CD8-positive, alpha-beta memory T cell (primary cell): ENCODE measurements at regions not wholly inside any gene's neighbourhood (a gene's known extent, or its start where the extent isn't known, plus 50 kb on each side); places are given as distances from the start of the nearest gene placed in this dataset.

Source experiments
- CTCF ChIA-PET: fragments of 350-600 bp; sonication (Branson Sonifier 250); formaldehyde crosslinking; loops from one replicate; lab custom pipeline; 2021; ENCODE audit warnings: antibody characterized with exemption; lab: Charles Lee
- POLR2A ChIA-PET: fragments of 350-600 bp; sonication (Branson Sonifier 250); formaldehyde crosslinking; loops from one replicate; lab custom pipeline; 2021; ENCODE audit warnings: antibody characterized with exemption; lab: Charles Lee
- DNase-seq, 5 donors: peaks; one replicate each; pipeline versions ENCODE4 v3.0.0 to v3.0.0-alpha.2; 2020 to 2022; ENCODE audit warnings: mixed read lengths in 1 of 5
- H3K27ac ChIP-seq: one replicate; pipeline ENCODE4 v1.7.0; 2013; ENCODE audit warnings: low read depth, mild to moderate bottlenecking, low read length, moderate library complexity
- H3K27me3 ChIP-seq: 2 replicates; pipeline ENCODE4 v1.7.0; 2013; ENCODE audit warnings: low read length, mild to moderate bottlenecking; ENCODE audit not compliant: insufficient read depth, poor library complexity, severe bottlenecking
- H3K36me3 ChIP-seq: 2 replicates; pipeline ENCODE4 v1.7.0; 2013; ENCODE audit warnings: mild to moderate bottlenecking, low read length, moderate library complexity; ENCODE audit not compliant: insufficient read depth
- H3K4me1 ChIP-seq: 2 replicates; pipeline ENCODE4 v1.7.0; 2013; ENCODE audit warnings: mild to moderate bottlenecking, low read length, moderate library complexity; ENCODE audit not compliant: insufficient read depth
- H3K4me3 ChIP-seq: 2 replicates; pipeline ENCODE4 v1.7.0; 2013; ENCODE audit warnings: mild to moderate bottlenecking, low read length
- H3K9me3 ChIP-seq: 2 replicates; pipeline ENCODE4 v1.7.0; 2013; ENCODE audit warnings: mild to moderate bottlenecking, low read length
- H3K27ac Mint-ChIP-seq, 8 donors: one replicate each; pipeline ENCODE4 v1.8.0; 2020 to 2021; ENCODE audit warnings: mixed read lengths in 8 of 8, mild to moderate bottlenecking in 6 of 8, inconsistent platforms in 3 of 8, moderate library complexity in 3 of 8
- H3K27me3 Mint-ChIP-seq, 2 donors: one replicate each; pipeline ENCODE4 v1.8.0; 2020 to 2021; ENCODE audit warnings: mixed read lengths in 2 of 2, mild to moderate bottlenecking in 1 of 2, moderate library complexity in 1 of 2
- H3K36me3 Mint-ChIP-seq, 3 donors: one replicate each; pipeline ENCODE4 v1.8.0; 2020 to 2021; ENCODE audit warnings: mixed read lengths in 3 of 3, inconsistent platforms in 1 of 3, mild to moderate bottlenecking in 1 of 3
- H3K4me1 Mint-ChIP-seq, 3 donors: one replicate each; pipeline ENCODE4 v1.8.0; 2020 to 2021; ENCODE audit warnings: mixed read lengths in 3 of 3, inconsistent platforms in 1 of 3, mild to moderate bottlenecking in 1 of 3
- H3K4me3 Mint-ChIP-seq, 7 donors: one replicate each; pipeline ENCODE4 v1.8.0; 2020 to 2021; ENCODE audit warnings: mixed read lengths in 7 of 7, mild to moderate bottlenecking in 6 of 7, moderate library complexity in 4 of 7, inconsistent platforms in 2 of 7
- H3K9me3 Mint-ChIP-seq, 5 donors: one replicate each; pipeline ENCODE4 v1.8.0; 2020 to 2022; ENCODE audit warnings: mixed read lengths in 5 of 5, mild to moderate bottlenecking in 3 of 5, moderate library complexity in 2 of 5, inconsistent platforms in 1 of 5

GRCh38 chr10:31623466-31623865, 304.4 kb downstream of the ZEB1 start:
- no peak for DNase-seq
- Histone ChIP-seq H3K9me3 (no peaks in the 10 kb centered on the region), H3K27me3 (no peaks in the 10 kb centered on the region), H3K4me3 (no peak overlapping the region), H3K4me1 (no peaks in the 10 kb centered on the region), H3K27ac (no peak overlapping the region), H3K36me3 (no peaks in the 10 kb centered on the region)
- peaks cover 0 to 4% (median 2%) of the 10 kb centered on the region in 3 donors for H3K36me3 Mint-ChIP-seq
- H3K4me1 Mint-ChIP-seq, result no peaks in the 10 kb centered on the region
- ChIA-PET POLR2A (no interaction called here), CTCF (no interaction called here)
- peaks cover 14 to 19% (median 18%) of the 10 kb centered on the region in 5 donors for H3K9me3 Mint-ChIP-seq
- H3K27ac Mint-ChIP-seq, result peak overlapping the region in 1 of 8 donors; percentile 47
- no peak overlapping the region for H3K4me3 Mint-ChIP-seq
- peaks cover 10 to 14% of the 10 kb centered on the region in 2 donors for H3K27me3 Mint-ChIP-seq

GRCh38 chr10:31622978-31623377, 304.0 kb downstream of the ZEB1 start:
- H3K9me3 Mint-ChIP-seq, result peaks cover 14 to 19% (median 18%) of the 10 kb centered on the region in 5 donors
- H3K27me3 Mint-ChIP-seq, result peaks cover 10 to 14% of the 10 kb centered on the region in 2 donors
- Histone ChIP-seq H3K4me1 (no peaks in the 10 kb centered on the region), H3K9me3 (no peaks in the 10 kb centered on the region), H3K27ac (no peak overlapping the region), H3K4me3 (no peak overlapping the region), H3K36me3 (no peaks in the 10 kb centered on the region), H3K27me3 (no peaks in the 10 kb centered on the region)
- DNase-seq, result no peak
- no peak overlapping the region for H3K4me3 Mint-ChIP-seq
- H3K27ac Mint-ChIP-seq, result no peak overlapping the region
- H3K4me1 Mint-ChIP-seq, result no peaks in the 10 kb centered on the region
- ChIA-PET POLR2A (no interaction called here), CTCF (no interaction called here)
- peaks cover 0 to 4% (median 2%) of the 10 kb centered on the region in 3 donors for H3K36me3 Mint-ChIP-seq

- POLR2A ChIA-PET, result no interaction called here
- no peak for DNase-seq
- peaks cover 12 to 17% of the 10 kb centered on the region in 2 donors for H3K27me3 Mint-ChIP-seq
- no peaks in the 10 kb centered on the region for H3K4me1 Mint-ChIP-seq
- H3K4me3 Mint-ChIP-seq, result no peak overlapping the region
- H3K9me3 Mint-ChIP-seq, result peaks cover 11 to 19% (median 13%) of the 10 kb centered on the region in 5 donors
- H3K4me3 ChIP-seq, result no peak overlapping the region
- H3K4me1 ChIP-seq, result no peaks in the 10 kb centered on the region
- no peaks in the 10 kb centered on the region for H3K27me3 ChIP-seq
- H3K36me3 Mint-ChIP-seq, result peaks cover 0 to 4% (median 2%) of the 10 kb centered on the region in 3 donors
- H3K27ac ChIP-seq, result no peak overlapping the region
- H3K27ac Mint-ChIP-seq, result no peak overlapping the region
- CTCF ChIA-PET, result no interaction called here
- H3K36me3 ChIP-seq, result no peaks in the 10 kb centered on the region
- H3K9me3 ChIP-seq, result no peaks in the 10 kb centered on the region
Measured at GRCh38 chr10:31621733-31622132, 302.7 kb downstream of the ZEB1 start.

- Histone ChIP-seq H3K27me3 (no peaks in the 10 kb centered on the region), H3K36me3 (no peaks in the 10 kb centered on the region), H3K4me3 (no peak overlapping the region), H3K4me1 (no peaks in the 10 kb centered on the region), H3K9me3 (no peaks in the 10 kb centered on the region), H3K27ac (no peak overlapping the region)
- Mint-ChIP-seq H3K4me1 (no peaks in the 10 kb centered on the region), H3K4me3 (peak overlapping the region in 1 of 7 donors; percentile 10), H3K27me3 (peaks cover 15 to 18% of the 10 kb centered on the region in 2 donors), H3K9me3 (peaks cover 2 to 12% (median 3%) of the 10 kb centered on the region in 5 donors), H3K36me3 (no peaks in the 10 kb centered on the region), H3K27ac (no peak overlapping the region)
- ChIA-PET CTCF (no interaction called here), POLR2A (no interaction called here)
- no peak for DNase-seq
Measured at GRCh38 chr10:31620226-31621151, 301.5 kb downstream of the ZEB1 start.

- Mint-ChIP-seq H3K27ac (peak overlapping the region in 1 of 8 donors; percentile 80), H3K36me3 (no peaks in the 10 kb centered on the region), H3K4me3 (no peak overlapping the region), H3K9me3 (peaks cover 0 to 11% (median 6%) of the 10 kb centered on the region in 5 donors), H3K4me1 (no peaks in the 10 kb centered on the region), H3K27me3 (peaks cover 23% of the 10 kb centered on the region in 2 donors)
- POLR2A ChIA-PET, result no interaction called here
- no peaks in the 10 kb centered on the region for H3K27me3 ChIP-seq
- H3K4me1 ChIP-seq, result no peaks in the 10 kb centered on the region
- H3K27ac ChIP-seq, result no peak overlapping the region
- no peak overlapping the region for H3K4me3 ChIP-seq
- DNase-seq, result no peak
- CTCF ChIA-PET, result no interaction called here
- no peaks in the 10 kb centered on the region for H3K9me3 ChIP-seq
- H3K36me3 ChIP-seq, result no peaks in the 10 kb centered on the region
Measured at GRCh38 chr10:31619531-31620061, 300.6 kb downstream of the ZEB1 start.

- Histone ChIP-seq H3K36me3 (no peaks in the 10 kb centered on the region), H3K4me3 (no peak overlapping the region), H3K4me1 (no peaks in the 10 kb centered on the region), H3K9me3 (no peaks in the 10 kb centered on the region), H3K27ac (no peak overlapping the region), H3K27me3 (no peaks in the 10 kb centered on the region)
- Mint-ChIP-seq H3K27me3 (peaks cover 26 to 30% of the 10 kb centered on the region in 2 donors), H3K27ac (no peak overlapping the region), H3K4me3 (no peak overlapping the region), H3K36me3 (no peaks in the 10 kb centered on the region), H3K9me3 (peaks cover 0 to 6% (median 4%) of the 10 kb centered on the region in 5 donors), H3K4me1 (no peaks in the 10 kb centered on the region)
- no peak for DNase-seq
- ChIA-PET POLR2A (no interaction called here), CTCF (interaction anchor here (0.6 kb wide), 1 partner anchor 572 kb away, joined by 3 read pairs; no protein-coding TSS in a partner anchor)
Measured at GRCh38 chr10:31618541-31619291, 299.7 kb downstream of the ZEB1 start.

- no peaks in the 10 kb centered on the region for H3K36me3 Mint-ChIP-seq
- Histone ChIP-seq H3K4me3 (no peak overlapping the region), H3K4me1 (no peaks in the 10 kb centered on the region), H3K27me3 (no peaks in the 10 kb centered on the region), H3K9me3 (no peaks in the 10 kb centered on the region), H3K27ac (no peak overlapping the region), H3K36me3 (no peaks in the 10 kb centered on the region)
- peaks cover 26 to 37% of the 10 kb centered on the region in 2 donors for H3K27me3 Mint-ChIP-seq
- POLR2A ChIA-PET, result no interaction called here
- DNase-seq, result no peak
- CTCF ChIA-PET, result interaction anchor here (0.6 kb wide), 1 partner anchor 571 kb away, joined by 3 read pairs; no protein-coding TSS in a partner anchor
- no peaks in the 10 kb centered on the region for H3K4me1 Mint-ChIP-seq
- H3K27ac Mint-ChIP-seq, result no peak overlapping the region
- H3K4me3 Mint-ChIP-seq, result no peak overlapping the region
- H3K9me3 Mint-ChIP-seq, result peaks cover 0 to 6% (median 4%) of the 10 kb centered on the region in 5 donors
Measured at GRCh38 chr10:31617757-31618156, 298.7 kb downstream of the ZEB1 start.
